Sigmoid colon (tissue), 4 donors: ENCODE measurements at regions not wholly inside any gene's neighbourhood (a gene's known extent, or its start where the extent isn't known, plus 50 kb on each side); places are given as distances from the start of the nearest gene placed in this dataset.

Experiments
- EP300 ChIP-seq, 4 donors: sonication (generic); formaldehyde crosslinking; IDR thresholded peaks; one replicate each; pipeline ENCODE4 v1.6.1; 2017; ENCODE audit warnings: antibody characterized with exemption in 4 of 4
- POLR2AphosphoS5 ChIP-seq, 4 donors: sonication (generic); formaldehyde crosslinking; IDR thresholded peaks; one replicate each; pipeline ENCODE4 v1.6.1; 2017; ENCODE audit warnings: antibody characterized with exemption in 4 of 4
- TF ChIP-seq, protein P1 (sequence below), 4 experiments: fragments of 450-650 bp in 3 of 4; fragments of 200-600 bp in 1 of 4; IDR thresholded peaks; one replicate each; pipeline ENCODE4 v1.5.1; 2016 to 2019; ENCODE audit warnings: antibody characterized with exemption in 4 of 4, mild to moderate bottlenecking in 3 of 4, moderate library complexity in 2 of 4

DNA sequence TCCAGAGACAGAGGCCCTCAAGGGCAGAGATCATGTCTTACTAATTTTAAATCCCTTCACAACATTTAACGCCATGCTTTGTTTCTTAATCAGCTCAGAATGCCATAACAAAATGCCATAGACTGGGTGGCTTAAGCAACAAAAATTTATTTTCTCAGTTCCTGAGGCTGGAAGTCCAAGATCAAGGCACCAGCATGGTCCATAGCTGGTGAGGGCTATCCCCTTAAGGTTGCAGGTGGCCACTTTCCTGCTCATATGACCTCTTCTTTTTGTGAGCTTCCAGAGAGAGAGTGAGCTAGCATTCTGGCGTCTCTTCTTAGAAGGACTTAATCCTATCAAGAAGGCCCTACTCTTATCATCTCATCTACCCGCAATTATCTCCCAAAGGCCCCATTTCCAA is 470.3 kb downstream of the ZNF608 start:
- TF ChIP-seq, protein P1, sequence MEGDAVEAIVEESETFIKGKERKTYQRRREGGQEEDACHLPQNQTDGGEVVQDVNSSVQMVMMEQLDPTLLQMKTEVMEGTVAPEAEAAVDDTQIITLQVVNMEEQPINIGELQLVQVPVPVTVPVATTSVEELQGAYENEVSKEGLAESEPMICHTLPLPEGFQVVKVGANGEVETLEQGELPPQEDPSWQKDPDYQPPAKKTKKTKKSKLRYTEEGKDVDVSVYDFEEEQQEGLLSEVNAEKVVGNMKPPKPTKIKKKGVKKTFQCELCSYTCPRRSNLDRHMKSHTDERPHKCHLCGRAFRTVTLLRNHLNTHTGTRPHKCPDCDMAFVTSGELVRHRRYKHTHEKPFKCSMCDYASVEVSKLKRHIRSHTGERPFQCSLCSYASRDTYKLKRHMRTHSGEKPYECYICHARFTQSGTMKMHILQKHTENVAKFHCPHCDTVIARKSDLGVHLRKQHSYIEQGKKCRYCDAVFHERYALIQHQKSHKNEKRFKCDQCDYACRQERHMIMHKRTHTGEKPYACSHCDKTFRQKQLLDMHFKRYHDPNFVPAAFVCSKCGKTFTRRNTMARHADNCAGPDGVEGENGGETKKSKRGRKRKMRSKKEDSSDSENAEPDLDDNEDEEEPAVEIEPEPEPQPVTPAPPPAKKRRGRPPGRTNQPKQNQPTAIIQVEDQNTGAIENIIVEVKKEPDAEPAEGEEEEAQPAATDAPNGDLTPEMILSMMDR (IDR thresholded peaks at IDR 0.05): no peak
- TF ChIP-seq POLR2AphosphoS5 (IDR thresholded peaks at IDR 0.05) (no peak), EP300 (IDR thresholded peaks at IDR 0.05) (no peak)
